NCI-H1930 (cell line): ENCODE measurements at regions not wholly inside any gene's neighbourhood (a gene's known extent, or its start where the extent isn't known, plus 50 kb on each side); places are given as distances from the start of the nearest gene placed in this dataset.
"Not testable (repeated sequence)": the region's sequence is repeated elsewhere in the genome, so short reads cannot be mapped to it uniquely, and the experiment has no call there.

Source experiments
- DNase-seq, 2 experiments: peaks; one replicate each; lab custom pipeline; 2025; lab: John Stamatoyannopoulos, UW

DNA sequence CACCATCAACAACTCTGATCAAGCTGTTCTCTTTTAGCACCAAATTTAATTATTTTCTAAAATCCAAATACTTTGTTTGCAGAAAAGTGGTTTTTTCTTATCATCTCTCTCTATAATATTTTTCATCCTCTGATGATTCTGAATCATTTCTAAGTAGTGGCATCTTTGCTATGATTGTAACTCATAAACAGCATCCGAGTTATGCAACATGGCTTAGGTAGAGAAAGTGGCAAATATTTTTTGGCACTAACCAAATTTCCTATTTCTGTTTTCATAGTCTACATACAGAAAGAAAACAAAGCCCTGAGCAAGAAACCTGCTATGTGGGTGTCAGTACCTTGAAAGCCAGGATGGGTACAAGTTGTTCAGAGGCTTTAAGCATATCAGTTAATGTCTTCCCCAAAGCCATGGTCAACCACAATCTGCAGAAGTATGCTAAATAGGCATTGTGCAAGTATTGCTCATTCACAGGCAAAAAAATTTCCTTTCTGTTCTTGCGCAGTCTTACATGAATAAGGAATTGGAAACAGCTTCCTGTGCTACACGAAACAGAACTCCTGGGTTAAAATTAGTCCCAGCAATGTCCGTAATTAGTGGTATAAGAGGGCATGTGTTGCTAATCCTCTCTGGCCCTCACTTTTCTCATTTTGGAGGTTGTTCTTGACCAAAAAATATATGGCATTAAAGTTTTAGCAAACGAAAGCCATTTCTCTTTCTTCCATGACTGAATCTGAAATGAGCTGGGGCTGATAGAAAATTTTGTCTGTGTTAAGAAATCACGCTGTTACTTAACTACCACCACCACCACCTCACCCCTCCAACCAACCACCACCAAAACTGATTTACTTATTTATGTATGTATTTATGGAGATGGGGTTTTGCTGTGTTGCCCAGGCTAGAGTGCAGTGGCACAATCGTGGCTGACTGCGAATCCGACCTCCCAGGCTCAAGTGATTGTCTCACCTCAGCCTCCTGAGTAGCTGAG lies 325.6 kb upstream of the MAGI2 start:
- no peak for DNase-seq

DNA sequence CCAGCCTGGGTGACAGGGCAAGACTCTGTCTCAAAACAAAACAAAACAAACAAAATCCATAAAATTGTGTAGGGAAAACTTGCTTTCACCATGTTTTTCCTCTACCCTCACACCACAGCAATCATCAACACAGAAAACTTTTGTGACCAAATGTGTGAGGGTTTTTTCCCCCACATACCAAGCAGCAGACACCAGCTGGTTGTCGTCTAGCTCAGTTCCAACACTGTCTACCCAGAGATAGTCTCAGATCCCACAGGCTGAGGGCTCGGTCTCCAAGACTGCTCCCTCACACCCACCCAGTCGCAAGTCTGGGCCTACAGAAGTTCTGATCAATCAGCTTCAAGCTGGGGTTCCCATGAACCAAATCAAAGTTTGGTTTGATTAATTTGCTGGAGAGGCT lies 322.4 kb upstream of the MAGI2 start:
- no peak for DNase-seq

DNA sequence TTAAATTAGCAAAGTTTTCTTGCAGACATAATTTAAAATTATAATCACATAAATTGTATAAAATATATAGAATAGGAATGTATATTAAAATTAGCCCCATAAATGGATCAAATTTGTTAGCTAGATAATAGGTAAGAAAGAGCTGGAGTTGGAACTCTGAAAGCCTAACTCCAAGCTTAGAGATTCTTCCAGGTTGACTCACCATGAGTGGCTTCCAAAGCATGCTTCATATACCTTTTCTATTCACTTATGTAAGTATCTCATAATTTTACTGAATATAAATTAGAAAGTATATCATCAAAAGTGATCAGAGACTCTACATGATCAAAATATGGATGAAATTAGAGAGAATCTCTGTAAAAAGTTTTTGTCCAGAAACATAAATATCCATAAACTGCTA lies 320.7 kb upstream of the MAGI2 start:
- no peak for DNase-seq

DNA sequence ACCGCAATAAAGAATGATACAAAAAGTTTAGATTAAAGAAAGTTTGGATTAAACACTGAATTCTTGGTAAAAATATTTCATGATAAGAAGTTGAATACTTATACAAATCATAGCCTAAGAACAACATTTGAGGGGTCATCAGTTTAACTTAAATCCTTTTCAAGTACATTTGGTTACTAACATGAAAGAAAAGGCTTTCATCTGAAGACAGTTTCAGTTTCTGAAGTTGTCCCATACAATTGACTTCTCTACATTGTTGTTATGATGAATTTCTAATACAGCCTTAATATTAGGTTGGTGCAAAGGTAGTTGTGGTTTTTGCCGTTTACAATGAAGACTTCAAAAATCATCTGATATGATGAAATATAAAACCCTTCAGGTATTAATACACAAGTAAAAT lies 317.5 kb upstream of the MAGI2 start:
- no peak for DNase-seq

DNA sequence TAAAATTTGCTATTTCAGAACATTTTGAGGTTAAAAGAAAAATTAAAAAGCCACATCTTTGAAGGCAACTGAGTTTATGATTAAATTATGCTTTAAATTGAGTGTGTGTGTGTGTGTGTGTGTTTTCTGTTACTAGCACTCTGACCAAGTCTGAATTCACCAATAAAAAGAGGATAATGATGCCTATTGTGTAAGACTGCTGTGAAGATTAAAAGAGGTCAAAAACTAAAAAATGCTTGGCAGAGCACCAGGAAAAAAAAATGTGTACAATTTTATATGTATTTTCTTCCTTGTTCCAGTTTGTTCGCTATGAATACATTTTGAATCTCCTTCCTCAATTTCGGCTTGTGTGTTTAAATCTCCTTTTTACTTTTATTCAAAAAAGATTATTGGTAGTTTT lies 316.6 kb upstream of the MAGI2 start:
- no peak for DNase-seq

DNA sequence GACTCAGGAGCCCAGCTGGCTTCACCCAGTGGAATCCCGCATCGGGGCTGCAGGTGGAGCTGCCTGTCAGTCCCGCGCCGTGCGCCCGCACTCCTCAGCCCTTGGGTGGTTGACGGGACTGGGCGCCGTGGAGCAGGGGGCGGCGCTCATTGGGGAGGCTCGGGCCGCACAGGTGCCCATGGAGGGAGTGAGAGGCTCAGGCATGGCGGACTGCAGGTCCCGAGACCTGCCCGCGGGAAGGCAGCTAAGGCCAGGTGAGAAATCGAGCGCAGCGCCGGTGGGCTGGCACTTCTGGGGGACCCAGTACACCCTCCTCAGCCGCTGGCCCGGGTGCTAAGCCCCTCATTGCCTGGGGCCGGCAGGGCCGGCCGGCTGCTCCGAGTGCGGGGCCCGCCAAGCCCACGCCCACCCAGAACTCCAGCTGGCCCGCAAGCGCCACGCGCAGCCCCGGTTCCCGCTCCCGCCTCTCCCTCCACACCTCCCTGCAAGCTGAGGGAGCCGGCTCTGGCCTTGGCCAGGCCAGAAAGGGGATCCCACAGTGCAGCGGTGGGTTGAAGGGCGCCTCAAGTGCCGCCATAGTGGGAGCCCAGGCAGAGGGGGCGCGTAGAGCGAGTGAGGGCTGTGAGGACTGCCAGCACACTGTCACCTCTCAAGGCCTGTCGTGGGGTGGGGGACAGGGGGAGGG lies 314.6 kb upstream of the MAGI2 start:
- DNase-seq, result not testable (repeated sequence)

DNA sequence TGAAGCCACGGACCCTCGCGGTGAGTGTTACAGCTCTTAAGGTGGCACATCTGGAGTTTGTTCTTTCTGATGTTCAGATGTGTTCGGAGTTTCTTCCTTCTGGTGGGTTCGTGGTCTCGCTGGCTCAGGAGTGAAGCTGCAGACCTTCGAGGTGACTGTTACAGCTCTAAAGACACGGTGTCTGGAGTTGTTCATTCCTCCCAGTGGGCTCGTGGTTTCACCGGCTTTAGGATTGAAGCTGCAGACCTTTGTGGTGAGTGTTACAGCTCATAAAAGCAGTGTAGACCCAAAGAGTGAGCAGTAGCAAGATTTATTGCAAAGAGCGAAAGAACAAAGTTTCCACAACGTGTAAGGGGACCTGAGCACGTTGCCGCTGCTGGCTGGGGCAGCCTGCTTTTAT lies 313.7 kb upstream of the MAGI2 start:
- DNase-seq, result not testable (repeated sequence)

DNA sequence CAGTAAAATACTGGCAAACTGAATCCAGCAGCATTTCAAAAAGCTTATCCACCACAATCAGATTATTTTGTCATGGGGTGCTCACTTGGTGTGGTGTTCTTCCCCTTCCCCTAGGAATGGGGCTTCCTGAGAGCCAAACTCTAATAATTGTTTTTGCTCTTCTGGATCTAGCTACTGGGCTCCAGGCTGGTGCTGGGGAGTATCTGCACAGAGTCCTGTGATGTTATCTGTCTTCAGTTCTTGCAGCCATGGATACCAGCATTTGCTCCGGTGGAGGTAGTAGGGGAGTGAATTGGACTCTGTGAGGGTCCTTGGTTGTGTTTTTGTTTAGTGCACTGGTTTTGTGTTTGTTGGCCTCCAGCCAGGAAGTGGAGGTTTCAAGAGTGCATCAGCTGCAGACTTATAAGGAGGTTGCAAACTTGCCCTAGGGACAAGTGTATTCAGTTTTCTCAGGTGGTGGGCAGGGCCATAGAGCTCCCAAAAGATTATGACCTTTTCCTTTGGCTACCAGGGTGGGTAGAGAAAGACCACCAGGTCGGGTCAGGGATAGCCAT lies 308.5 kb upstream of the MAGI2 start:
- DNase-seq, result no peak

DNA sequence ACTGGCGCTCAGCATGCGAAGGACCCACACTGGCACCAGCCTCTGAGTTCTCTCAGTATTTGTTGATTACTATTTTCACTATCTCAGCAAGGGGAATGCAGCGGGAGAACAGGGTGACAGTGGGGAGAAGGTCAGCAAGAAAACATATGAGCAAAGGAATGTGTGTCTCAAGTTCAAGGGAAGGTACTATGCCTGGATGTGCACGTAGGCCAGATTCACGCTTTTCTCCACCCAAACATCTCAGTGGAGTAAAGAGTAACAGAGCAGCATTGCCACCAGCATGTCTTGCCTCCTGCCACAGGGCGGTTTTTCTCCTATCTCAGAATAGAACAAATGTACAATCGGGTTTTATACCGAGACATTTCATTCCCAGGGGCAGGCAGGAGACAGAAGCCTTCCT lies 297.5 kb upstream of the MAGI2 start:
- not testable (repeated sequence) for DNase-seq

DNA sequence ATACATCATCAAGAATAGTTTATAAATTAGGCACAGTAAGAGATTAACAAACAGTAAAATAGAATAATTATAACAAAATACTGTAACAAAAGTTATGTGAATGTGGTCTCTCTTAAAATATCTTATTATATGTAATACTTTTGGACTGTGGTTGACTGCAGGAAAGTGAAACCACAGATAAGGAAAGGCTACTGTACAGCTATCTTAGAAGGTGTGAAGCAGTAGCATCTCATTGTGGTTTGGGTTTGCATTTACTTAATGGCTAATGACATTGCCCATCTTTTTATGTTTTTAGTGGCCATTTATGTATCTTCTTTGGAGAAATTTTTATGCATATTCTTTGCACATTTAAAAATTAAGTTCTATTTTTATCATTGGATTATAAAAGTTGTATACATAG lies 296.4 kb upstream of the MAGI2 start:
- DNase-seq, result no peak

DNA sequence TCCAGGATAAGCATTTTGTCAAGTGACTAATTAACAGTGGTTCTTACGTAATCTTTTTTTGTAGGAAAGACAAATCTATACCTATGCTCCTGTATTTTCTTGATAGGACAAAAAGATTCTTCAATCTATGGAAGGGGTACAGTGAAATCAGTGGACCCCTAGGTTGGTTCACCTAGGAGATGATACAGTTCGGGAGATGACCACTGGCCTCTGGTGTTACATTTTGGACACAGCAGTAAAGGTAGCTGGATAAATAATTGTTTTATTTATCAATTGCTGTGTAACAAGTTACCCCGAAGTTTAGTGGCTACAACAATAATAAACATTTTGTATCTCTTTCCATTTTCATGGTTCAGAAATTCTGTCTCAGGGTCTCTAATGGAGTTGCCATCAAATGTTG lies 288.2 kb upstream of the MAGI2 start:
- DNase-seq, result no peak

DNA sequence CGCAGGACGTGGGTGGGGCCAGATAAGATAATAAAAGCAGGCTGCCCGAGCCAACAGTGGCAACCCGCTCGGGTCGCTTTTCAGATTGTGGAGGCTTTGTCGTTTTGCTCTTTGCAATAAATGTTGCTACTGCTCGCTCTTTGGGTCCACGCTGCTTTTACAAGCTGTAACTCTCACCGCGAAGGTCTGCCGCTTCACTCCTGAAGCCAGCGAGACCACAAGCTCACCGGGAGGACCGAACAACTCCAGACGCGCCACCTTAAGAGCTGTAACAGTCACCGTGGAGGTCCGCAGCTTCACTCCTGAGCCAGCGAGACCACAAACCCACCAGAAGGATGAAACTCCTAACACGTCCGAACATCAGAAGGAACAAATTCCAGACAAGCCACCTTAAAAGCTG lies 286.6 kb upstream of the MAGI2 start:
- no peak for DNase-seq

DNA sequence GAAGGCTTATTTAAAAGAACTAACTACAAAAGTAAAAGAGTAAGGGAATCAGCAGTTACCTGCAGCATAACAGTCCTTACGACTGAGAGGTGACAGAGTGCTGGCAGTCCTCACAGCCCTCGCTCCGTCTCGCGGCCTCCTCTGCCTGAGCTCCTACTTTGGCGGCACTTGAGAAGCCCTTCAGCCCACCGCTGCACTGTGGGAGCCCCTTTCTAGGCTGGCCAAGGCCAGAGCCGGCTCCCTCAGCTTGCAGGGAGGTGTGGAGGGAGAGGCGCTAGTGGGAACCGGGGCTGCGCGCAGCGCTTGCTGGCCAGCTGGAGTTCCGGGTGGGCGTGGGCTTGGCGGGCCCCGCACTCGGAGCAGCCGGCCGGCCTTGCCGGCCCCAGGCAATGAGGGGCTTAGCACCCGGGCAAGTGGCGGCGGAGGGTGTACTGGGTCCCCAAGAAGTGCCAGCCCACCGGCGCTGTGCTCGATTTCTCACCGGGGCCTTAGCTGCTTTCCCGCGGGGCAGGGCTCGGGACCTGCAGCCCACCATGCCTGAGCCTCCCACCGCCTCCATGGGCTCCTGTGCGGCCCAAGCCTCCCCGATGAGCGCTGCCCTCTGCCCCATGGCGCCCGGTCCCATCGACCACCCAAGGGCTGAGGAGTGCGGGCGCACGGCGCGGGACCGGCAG lies 285.7 kb upstream of the MAGI2 start:
- not testable (repeated sequence) for DNase-seq

DNA sequence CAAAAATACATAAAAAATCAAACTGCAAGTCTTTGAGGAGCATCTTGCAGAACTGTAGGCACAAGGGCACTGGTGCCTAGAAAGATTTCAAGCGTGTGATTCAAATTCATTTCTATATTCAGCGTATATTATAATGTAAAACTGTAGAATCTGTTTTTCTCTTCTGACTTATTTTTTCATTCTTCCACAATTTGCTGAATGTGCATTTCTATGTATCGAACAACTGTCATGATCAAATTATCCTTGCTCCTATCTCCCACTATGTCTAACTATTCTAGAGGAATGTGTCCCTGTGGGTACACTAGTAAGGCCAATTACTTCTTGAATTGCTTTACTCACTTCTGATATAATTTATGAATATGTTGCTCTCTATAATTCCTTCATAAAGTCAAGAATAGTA lies 283.0 kb upstream of the MAGI2 start:
- no peak for DNase-seq

DNA sequence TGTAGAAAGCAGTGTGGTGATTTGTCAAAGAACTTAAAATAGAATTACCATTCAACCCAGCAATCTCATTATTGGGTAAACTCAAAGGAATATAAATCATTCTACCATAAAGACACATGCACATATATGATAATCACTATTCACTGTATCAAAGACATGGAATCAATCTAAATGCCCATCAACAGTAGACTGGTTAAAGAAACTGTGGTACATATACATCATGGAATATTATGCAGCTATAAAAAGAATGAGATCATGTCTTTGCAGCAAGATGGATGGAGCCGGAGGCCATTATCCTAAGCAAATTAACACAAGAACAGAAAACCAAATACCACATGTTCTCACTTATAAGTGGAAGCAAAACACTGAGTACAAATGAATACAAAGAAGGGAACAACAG lies 281.5 kb upstream of the MAGI2 start:
- DNase-seq, result no peak

DNA sequence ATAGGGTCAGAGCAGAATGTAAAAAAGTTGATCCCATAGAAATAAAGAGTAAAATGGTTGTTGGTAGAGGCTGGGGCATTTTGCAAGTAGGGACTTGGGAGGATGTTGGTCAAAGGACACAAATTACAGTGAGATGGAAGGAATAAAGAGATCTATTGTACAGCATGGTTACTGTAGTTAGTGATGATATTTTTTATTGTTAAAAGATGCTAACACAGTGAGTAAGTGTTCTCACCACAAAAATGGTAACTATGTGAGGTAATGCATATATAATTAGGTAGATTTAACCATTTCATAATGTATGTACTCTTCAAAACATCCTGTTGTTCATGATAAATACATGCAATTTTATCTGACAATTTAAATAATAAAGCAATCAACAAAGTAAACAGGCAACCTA lies 280.7 kb upstream of the MAGI2 start:
- no peak for DNase-seq

DNA sequence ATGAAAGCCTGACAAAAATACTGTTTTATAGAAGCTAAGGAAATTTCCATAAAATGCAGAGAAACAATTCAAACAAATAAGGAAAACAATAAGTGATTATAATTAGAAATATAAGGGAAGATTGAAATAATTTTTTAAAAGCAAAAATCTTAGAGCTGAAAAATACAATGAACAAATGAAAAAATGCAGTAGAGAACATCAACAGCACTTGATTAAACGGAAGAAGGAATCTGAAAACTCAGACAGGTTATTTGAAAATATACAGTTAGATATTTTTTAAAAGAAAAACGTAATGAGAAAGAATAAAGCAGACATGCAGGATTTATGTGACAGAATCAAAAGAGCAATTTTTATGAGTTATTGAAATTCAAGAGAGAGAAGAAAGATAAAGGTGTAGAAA lies 279.1 kb upstream of the MAGI2 start:
- no peak for DNase-seq

DNA sequence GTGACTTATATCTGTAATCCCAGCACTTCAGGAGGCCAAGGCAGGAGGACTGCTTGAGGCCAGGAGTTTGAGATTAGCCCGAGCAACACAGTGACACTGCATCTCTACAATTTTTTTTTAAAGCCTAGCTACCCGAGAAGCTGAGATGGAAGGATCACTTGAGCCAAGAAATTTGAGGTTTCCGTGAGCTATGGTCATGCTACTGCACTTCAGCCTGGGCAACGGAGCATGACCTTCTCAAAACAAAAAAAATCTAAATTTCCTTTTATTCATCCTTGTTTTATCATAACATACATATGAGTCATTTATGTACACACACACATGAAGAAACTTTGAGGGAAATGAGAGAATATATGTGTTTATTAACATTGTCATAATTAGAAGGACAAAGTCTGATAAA lies 277.5 kb upstream of the MAGI2 start:
- DNase-seq, result no peak

DNA sequence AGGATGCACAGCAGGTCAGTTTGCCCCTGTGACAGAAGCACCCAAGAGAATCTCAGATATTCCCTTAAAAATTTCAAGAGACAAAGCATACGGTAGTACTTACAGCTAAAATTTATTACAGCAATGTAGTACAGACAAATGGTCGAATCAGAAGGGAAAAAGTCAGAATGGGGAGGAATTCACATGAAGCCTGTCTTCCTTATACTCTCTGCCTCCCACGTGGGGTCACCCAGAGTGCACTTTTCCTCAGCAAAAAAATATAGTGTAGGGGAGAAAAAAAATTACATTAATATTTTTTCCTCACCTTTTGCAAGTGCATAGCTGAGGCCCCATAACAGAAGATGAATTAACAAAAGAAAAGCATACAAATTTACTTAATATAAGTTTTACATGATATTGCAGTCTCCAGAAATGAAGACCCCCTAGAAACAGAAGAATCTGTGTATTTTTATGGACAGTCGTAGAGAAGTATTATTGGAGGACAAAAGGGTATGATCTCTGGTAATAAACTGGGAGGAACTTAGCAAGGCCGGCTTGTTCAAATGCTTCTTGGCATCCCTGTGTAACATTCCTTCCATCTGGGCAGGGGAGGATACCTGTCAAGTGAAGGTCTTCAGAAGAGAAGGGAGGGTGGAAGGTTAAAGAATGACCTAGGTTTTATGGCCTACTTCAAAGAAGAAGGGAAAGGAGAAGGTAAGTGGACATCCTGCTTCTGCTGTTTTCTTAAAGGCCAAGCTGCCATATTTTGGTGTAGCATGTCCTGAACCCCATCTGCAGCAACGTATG lies 270.6 kb upstream of the MAGI2 start:
- no peak for DNase-seq

DNA sequence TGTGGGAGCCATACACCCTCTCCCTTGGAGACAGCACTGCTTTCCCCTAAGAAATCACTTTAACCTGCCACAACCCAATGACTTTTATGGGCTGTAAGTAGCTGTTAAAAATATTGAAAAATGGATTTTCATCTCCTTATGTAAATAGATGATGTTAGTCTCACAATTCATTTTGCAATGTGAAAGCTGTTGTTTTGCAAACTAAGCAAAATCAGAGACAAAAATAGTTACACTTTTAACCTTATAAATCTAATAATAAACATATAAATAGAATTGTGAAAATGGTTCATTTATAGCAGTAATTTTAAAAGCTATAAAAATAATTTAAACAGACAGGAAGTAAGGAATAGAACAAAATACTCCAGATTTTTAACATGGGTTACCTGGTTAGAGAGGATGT lies 268.8 kb upstream of the MAGI2 start:
- DNase-seq, result no peak

DNA sequence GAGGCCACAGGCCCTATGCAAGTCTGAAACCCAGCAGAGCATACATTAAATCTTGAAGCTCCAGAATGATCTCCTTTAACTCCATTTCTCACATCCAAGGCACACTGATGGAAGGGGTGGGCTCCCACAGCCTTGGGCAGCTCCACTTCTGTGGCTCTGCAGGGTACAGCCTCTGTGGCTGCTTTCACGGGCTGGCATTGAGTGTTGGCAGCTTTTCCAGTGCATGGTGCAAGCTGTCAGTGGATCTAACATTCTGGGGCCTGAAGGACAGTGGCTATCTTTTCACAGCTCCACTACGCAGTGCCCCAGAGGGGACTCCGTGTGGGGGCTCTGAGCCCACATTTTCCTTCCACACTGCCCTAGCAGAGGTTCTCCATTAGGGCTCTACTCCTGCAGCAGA lies 265.7 kb upstream of the MAGI2 start:
- no peak for DNase-seq

DNA sequence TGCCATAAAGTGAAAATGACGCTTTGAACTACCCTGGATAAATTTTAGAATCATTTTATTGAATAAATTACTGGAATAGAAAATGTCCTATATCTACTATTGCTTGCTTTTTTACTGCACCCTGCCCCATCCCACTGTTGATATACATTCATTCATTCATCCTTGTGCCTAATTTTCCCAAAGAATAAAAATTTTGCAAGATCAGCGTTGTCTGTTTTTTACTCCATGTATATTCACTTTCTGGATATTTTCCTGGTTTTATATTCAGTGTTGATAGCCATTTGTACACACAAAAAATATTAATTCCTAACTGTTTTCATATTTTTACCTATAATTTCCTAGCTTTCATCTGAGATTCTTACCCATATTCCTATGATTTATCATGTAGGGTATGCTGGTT lies 262.9 kb upstream of the MAGI2 start:
- DNase-seq, result no peak
